Hematopoietic multipotent progenitor cell treated with erythropoietin and hydrocortisone succinate and interleukin-3 and kit ligand, for 17 days (in vitro differentiated cells): ENCODE measurements at regions not wholly inside any gene's neighbourhood (a gene's known extent, or its start where the extent isn't known, plus 50 kb on each side); places are given as distances from the start of the nearest gene placed in this dataset.
"Not testable (repeated sequence)": the region's sequence is repeated elsewhere in the genome, so short reads cannot be mapped to it uniquely, and the experiment has no call there.

ENCODE experiments used
- DNase-seq: peaks from one replicate; pipeline ENCODE4 v3.0.0-alpha.2; 2015; ENCODE audit warnings: low spot score

DNA sequence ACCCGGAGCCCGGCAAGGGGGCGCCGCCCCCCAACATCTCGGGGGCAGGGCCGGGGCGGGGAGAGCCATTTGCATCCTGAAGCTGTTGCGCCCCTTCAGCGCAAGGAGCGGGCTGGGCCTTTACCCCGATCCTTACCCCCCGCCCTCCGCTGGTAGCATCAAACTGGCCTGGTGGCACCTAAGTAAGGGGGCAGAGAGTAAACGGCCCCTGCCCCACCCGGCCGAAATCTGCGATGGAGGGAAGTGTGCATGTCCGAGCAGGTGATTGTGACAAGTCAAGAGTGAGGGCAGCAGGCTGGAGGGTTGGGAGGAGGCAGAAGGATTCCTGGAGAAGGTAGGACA lies 101.2 kb downstream of the ESM1 start:
- DNase-seq: no peak

- no peak for DNase-seq
Measured at GRCh38 chr5:54883374-54884194, 101.8 kb downstream of the ESM1 start.

DNA sequence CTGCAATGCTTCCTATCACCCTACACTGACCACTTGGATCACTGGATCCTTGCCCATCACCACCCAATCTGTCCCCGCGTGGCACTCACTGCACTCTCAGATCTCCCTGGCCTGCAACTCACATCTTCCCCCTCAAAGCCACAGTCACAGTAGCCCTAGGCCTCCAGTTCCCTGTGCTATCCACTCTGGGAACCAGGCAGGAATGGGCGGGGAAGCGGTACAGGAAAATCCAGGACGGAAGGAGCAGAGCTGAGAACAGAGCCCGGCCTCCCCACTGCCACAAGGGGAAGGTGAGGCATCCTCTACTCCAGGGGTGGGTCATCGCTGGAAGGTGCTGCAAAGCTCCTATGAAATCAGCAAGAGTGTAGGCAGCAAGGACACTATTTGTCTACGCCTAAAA lies 102.6 kb downstream of the ESM1 start:
- DNase-seq: no peak

DNA sequence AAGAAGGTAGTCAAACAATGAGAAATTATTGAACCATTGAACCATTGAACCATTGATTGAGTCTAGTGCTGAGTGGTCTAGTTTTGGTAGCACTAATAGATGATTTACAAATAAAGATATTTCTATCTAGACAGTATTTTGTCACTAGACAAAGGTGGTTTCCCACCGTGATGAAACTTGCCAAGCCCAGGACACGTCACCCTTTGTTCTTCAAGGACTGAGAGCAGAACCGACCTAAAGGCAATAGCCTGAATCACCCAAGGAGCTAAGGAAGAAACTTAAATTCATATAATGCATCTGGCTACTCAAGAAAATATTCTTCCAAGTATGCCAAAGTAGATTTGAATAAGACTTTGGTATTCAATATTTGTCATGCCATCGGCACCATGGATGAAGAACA lies 103.3 kb downstream of the ESM1 start:
- no peak for DNase-seq

- no peak for DNase-seq
Measured at GRCh38 chr5:54881286-54882005, 103.9 kb downstream of the ESM1 start.

- DNase-seq: no peak
Measured at GRCh38 chr5:54876976-54877375, 108.4 kb downstream of the ESM1 start.

DNA sequence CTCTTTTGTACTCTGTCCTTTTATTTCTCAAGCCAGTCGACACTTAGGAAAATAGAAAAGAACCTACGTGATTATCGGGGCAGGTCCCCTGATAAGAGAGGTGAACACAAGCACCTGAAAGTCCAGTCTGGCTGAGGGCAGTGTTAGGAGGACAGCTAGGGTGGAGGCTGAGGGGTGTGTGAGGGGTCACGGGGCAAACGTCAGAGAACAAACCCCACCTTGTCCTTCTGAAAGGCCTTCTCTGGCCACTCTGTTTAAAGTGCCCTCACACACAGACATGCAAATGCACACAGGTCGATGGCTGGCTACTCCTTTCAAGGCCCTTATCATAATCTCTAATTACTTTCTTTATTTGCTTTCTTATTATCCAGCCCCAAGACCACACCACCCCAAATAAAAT lies 108.8 kb downstream of the ESM1 start:
- DNase-seq: no peak

DNA sequence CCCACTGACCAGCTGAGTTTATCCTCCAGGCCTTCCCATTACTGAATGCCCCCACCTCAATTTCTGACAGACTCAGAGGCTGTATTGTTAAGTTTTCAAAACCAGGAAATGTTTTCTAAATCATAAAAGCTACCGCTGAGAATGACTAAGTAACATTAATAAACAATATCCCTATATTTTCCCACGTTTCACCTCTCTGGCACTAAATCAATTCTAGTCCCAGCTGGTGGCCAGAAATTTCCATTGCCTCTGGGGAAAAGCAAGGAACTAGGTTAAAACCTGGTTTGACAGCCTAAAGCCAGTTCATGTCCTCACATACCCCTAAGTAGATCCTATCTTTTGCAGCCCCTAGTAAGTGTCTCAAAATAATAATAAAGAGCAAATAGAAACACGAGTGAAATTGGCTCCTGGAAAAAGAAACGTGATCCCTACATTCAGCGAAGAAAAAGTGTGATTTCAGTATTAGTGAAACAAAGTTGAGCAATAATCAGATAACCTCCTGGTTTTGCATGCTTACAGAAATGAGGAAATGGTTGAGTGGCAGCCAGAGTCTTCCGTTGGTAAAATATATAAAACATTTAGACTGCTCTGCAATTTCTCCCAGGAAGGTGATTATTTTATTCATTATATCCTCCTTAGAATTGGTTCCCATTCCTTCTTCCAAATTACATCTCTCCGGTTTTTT lies 110.9 kb downstream of the ESM1 start:
- no peak for DNase-seq

- no peak for DNase-seq
Measured at GRCh38 chr5:54873691-54874090, 111.7 kb downstream of the ESM1 start.

- DNase-seq: no peak
Measured at GRCh38 chr5:54872810-54873209, 112.6 kb downstream of the ESM1 start.

DNA sequence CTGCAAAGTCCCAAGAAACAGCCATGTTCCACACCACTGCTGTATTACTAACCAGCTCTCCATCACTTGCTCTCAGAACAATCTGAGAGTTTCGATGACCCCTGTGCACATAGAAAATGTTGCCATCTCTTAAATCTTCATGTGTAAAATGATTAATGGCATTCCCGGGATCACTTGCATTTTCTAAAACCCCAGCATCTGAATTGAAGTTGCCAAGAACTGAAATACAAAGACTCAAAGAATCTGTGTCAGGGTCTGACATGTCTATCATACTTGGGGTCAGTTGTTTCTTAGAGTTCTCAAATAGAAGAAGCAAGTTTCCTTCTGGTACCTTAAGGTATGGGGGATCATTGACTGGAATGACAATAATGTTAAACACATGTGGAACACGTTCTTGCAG lies 115.1 kb downstream of the ESM1 start:
- no peak for DNase-seq

- no peak for DNase-seq
Measured at GRCh38 chr5:54869691-54870090, 115.7 kb downstream of the ESM1 start.

DNA sequence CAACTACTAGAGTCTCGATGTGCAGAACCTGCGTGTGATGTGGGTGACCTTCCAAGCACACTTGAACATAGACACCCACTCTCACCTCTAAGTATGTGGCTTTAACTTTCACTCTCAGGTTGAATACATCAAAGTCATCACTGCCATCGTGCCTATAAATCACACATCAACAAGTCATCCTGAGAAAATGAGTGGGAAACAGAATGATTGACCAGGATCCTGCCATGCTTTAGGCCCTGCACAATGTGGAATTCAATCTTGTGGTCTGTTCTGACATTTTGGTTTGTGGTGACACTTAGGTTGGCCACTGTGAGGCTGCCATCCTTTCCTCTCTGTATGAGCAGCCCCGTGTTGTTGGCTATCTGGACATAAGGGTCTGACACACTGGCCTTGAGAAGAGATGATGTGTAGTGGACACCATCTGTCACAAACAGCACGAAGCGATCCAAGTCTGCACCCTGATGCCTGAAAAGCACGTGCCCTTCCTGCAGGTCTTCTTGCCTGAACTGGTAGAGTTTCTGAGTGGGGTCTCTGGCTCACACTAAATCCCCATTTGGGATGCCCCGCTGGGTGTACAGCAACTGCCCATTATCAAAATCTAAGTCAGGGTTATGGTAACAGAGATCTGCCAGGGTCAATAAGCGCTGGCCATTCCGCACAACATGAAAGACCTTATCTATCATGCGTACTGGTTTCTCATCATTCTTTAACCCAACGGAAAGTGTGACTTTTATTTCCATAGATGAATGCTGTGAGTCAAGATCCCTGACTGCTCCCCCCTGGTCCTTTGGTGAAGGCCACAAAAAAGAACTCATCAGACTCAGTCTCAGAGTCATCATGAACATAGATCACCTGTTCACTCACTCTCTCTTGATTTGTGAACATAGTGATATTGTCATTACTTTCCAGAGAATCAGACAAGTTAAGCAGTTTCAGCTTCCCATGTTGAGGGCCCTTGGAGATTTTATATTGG lies 116.6 kb downstream of the ESM1 start:
- DNase-seq: no peak

DNA sequence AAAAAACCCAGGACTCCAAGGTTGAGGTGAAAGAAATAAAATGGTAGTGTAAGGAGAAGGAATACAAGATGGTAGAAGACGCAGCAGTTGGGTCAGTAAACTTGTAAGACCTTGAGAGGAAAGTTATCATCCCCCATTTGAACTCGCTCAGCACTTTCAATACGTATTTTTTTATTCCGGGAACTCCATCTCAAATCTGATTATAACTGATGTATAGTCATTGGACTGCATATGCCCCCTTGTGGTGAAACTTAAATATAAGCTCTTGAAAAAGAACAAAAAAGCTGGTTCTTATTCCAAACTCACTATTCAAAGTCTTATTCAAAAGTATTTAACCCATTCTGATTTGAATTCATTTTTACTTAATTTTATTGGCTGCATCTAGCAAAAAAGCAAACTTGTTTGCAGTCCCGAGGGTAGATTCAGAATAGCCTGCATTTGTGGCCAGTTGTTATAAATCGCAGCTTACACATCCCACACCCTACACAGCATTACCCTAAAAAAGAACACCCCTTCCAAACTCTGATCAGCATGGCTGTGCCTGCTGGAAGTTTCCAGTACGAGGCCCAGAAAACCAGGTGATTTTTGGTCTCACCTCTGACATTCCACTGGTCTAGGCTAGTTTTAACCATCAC lies 118.0 kb downstream of the ESM1 start:
- DNase-seq: peak; percentile 13

GRCh38 chr5:54864911-54865515 lies 120.4 kb downstream of the ESM1 start:
- not testable (repeated sequence) for DNase-seq

DNA sequence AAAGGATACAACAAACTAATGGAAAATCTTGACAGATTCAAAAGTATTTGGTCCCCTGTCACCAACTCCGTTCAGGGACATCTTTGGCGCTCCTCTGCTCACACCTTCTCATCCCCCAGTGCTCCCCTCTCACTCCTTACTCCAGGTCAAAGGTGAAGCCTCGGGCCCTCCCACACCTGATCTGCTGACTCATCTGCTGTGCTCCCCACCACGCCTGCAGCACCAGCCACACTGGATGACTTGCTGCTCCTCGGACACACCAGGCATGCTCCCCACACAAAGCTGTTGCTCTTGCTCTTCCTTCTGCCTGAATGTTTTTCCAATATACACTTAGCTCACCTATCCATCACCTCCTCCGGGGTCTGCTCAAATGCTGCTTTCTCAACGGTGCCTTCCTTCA lies 123.4 kb downstream of the ESM1 start:
- no peak for DNase-seq

DNA sequence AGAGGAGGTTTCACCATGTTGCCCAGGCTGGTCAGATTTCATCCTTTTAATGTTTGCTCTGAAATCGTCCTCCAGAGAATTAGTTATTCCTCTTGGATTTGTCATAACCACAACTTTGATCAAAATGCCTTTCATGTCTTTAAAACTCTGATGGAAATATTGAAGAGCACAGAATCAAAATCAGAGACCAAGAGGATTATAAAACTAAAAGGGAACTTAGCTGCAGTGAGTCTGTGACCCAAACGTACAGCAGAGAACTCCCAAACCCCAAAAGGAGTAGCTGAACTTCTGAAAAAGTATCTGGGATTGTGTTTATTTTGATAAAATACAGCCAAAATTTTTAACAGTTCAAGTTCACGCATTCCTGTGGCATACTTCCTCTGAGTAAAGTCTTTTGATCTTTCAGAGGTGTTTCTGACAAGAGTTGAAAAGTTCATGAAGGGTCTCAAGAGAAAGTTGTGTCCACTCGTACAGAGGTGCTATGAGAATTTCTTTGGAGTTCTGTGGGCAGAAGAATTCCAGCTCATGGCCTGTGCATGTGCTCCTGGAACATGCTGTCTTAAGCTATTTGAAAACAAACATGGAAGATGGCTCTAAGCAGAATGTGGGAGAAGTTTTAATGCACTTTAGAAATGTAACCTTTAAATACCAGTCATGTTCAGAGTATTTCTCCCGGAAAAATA lies 124.0 kb downstream of the ESM1 start:
- DNase-seq: no peak

- DNase-seq: no peak
Measured at GRCh38 chr5:54860321-54860720, 125.1 kb downstream of the ESM1 start.

DNA sequence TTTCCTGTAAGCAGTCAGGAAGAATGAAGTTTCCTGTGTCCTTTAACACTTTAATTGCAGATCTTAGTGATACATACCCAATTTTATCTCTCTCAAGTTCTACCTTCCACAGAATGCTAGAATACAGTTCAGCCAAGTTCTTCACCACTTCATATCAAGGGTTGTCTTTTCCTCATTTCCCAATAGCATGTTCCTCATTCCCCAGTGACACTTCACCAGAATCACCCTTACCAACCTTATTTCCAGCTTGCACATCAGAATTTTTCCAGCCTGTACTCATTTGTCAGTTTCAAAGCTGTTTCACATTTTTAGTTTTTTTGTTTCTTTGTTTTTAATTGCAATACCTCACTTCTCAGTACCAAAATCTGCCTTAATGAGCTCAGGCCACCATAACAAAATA lies 126.1 kb downstream of the ESM1 start:
- no peak for DNase-seq

- DNase-seq: no peak
Measured at GRCh38 chr5:54854883-54855581, 130.4 kb downstream of the ESM1 start.
